ENCODE measurements at regions not wholly inside any gene's neighbourhood (a gene's known extent, or its start where the extent isn't known, plus 50 kb on each side); places are given as distances from the start of the nearest gene placed in this dataset.
"Not testable (repeated sequence)": the region's sequence is repeated elsewhere in the genome, so short reads cannot be mapped to it uniquely, and the experiment has no call there.

DNA sequence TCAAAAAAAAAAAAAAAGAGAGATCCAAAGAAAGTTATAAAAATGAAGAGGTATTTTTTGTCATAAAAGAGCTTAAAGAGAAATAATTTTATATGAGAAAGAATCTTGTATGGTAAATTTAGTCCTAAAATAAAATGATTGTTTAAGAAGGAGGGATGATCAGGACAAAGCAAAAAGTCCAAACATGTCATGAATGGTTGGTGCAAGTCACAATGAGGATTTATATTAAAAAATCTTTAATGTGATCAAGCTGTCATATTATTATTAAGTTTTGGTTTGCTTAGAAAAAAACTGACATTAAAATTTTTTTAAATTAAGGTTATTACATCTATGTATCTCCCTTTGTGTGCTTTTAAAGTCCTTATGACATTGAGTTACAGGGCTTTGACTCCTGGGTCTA lies 220.4 kb downstream of the TMEM26 start:
- Histone ChIP-seq H3K4me1 (ENCODE audit: control insufficient read depth, insufficient read depth, low read length) (no peaks in the 10 kb centered on the region), H3K27me3 (ENCODE audit: control insufficient read depth in 1 of 2, insufficient read depth in 2 of 2, low read length in 2 of 2) (no peaks in the 10 kb centered on the region), H3K4me3 (ENCODE audit: low read length in 2 of 2) (no peak overlapping the region), H3K9ac (ENCODE audit: low read length in 2 of 2) (no peak overlapping the region), H3K9me3 (ENCODE audit: control insufficient read depth in 2 of 2, low read length in 2 of 2) (peaks cover 0 to 4% of the 10 kb centered on the region in 2 donors), H3K36me3 (ENCODE audit: control insufficient read depth in 2 of 2, insufficient read depth in 2 of 2, low read length in 2 of 2) (no peaks in the 10 kb centered on the region), H3K27ac (ENCODE audit: low read length) (no peak overlapping the region)

DNA sequence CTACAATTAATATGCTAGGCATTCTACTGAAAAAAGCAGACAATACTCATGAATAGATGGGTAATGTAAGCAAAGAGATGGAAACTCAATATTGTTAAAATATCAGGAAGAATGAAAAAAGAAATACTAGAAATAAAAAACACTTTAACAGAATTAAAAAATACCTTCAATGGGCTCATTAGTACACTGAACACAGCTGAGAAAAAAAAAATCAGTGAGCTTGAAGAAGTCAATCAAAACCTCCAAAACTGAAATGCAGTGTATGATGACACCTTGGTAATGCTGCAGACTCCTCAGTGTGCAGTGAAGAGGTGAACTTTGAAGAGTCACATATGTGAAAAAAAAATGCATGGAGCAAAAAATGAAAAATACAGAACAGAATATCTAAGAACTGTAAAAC lies 227.2 kb downstream of the TMEM26 start:
- Histone ChIP-seq H3K27me3 (ENCODE audit: control insufficient read depth in 1 of 2, insufficient read depth in 2 of 2, low read length in 2 of 2) (no peaks in the 10 kb centered on the region), H3K4me3 (ENCODE audit: low read length in 2 of 2) (no peak overlapping the region), H3K36me3 (ENCODE audit: control insufficient read depth in 2 of 2, insufficient read depth in 2 of 2, low read length in 2 of 2) (no peaks in the 10 kb centered on the region), H3K27ac (ENCODE audit: low read length) (no peak overlapping the region), H3K9me3 (ENCODE audit: control insufficient read depth in 2 of 2, low read length in 2 of 2) (peaks cover 4% of the 10 kb centered on the region in 2 donors), H3K4me1 (ENCODE audit: control insufficient read depth, insufficient read depth, low read length) (no peaks in the 10 kb centered on the region), H3K9ac (ENCODE audit: low read length in 2 of 2) (no peak overlapping the region)

- Histone ChIP-seq H3K27me3 (ENCODE audit: control insufficient read depth in 1 of 2, insufficient read depth in 2 of 2, low read length in 2 of 2) (no peaks in the 10 kb centered on the region), H3K4me3 (ENCODE audit: low read length in 2 of 2) (no peak overlapping the region), H3K27ac (ENCODE audit: low read length) (no peak overlapping the region), H3K9ac (ENCODE audit: low read length in 2 of 2) (no peak overlapping the region), H3K9me3 (ENCODE audit: control insufficient read depth in 2 of 2, low read length in 2 of 2) (peaks cover 4% of the 10 kb centered on the region in 2 donors), H3K36me3 (ENCODE audit: control insufficient read depth in 2 of 2, insufficient read depth in 2 of 2, low read length in 2 of 2) (no peaks in the 10 kb centered on the region), H3K4me1 (ENCODE audit: control insufficient read depth, insufficient read depth, low read length) (no peaks in the 10 kb centered on the region)
These were observed 229.6 kb downstream of the TMEM26 start for GRCh38 chr10:61223576-61223975.

DNA sequence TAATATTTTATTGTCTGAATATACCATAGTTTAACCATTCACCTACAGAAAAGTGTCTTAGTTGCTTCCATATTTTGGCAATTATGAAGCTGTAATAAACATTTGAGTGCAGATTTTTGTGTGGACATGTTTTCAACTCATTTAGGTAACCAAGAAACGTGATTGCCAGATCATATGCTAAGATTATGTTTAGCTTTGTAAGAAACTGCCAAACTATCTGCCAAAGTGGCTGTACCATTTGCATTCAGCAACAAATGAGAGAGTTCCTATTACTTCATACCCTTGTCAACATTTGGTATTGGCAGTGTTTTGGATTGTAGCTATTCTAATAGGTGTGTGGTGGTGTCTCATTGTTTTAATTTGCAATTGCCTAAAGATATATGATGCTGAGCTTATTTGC lies 233.5 kb downstream of the TMEM26 start:
- Histone ChIP-seq H3K4me1 (ENCODE audit: control insufficient read depth, insufficient read depth, low read length) (no peaks in the 10 kb centered on the region), H3K27ac (ENCODE audit: low read length) (no peak overlapping the region), H3K9me3 (ENCODE audit: control insufficient read depth in 2 of 2, low read length in 2 of 2) (peaks cover 0 to 3% of the 10 kb centered on the region in 2 donors), H3K27me3 (ENCODE audit: control insufficient read depth in 1 of 2, insufficient read depth in 2 of 2, low read length in 2 of 2) (no peaks in the 10 kb centered on the region), H3K36me3 (ENCODE audit: control insufficient read depth in 2 of 2, insufficient read depth in 2 of 2, low read length in 2 of 2) (no peaks in the 10 kb centered on the region), H3K4me3 (ENCODE audit: low read length in 2 of 2) (no peak overlapping the region), H3K9ac (ENCODE audit: low read length in 2 of 2) (no peak overlapping the region)

GRCh38 chr10:61217851-61218565 lies 235.2 kb downstream of the TMEM26 start:
- Histone ChIP-seq H3K27me3 (ENCODE audit: control insufficient read depth in 1 of 2, insufficient read depth in 2 of 2, low read length in 2 of 2) (no peaks in the 10 kb centered on the region), H3K27ac (ENCODE audit: low read length) (no peak overlapping the region), H3K4me1 (ENCODE audit: control insufficient read depth, insufficient read depth, low read length) (no peaks in the 10 kb centered on the region), H3K4me3 (ENCODE audit: low read length in 2 of 2) (no peak overlapping the region), H3K9ac (ENCODE audit: low read length in 2 of 2) (no peak overlapping the region), H3K9me3 (ENCODE audit: control insufficient read depth in 2 of 2, low read length in 2 of 2) (no peaks in the 10 kb centered on the region), H3K36me3 (ENCODE audit: control insufficient read depth in 2 of 2, insufficient read depth in 2 of 2, low read length in 2 of 2) (no peaks in the 10 kb centered on the region)

DNA sequence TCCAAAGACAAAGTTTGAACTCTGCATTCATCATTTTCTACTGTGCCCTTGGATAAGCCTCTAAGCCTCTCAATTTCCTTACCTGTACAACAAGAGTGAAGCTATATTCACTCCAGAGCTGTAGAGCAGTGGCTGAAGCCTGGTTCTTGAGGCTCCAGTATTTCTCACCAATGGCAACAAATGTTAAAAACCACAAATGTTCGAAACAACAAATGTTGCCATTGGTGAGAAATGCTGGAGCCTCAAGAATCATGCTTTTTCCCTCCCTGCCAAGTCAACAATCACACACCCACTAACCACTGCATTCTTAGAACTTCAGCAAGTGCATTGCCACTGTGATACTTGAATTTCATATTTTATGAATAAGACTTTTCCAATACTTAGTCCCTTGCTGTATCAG lies 237.9 kb downstream of the TMEM26 start:
- Histone ChIP-seq H3K4me1 (ENCODE audit: control insufficient read depth, insufficient read depth, low read length) (no peaks in the 10 kb centered on the region), H3K27ac (ENCODE audit: low read length) (no peak overlapping the region), H3K27me3 (ENCODE audit: control insufficient read depth in 1 of 2, insufficient read depth in 2 of 2, low read length in 2 of 2) (no peaks in the 10 kb centered on the region), H3K4me3 (ENCODE audit: low read length in 2 of 2) (no peak overlapping the region), H3K9me3 (ENCODE audit: control insufficient read depth in 2 of 2, low read length in 2 of 2) (no peaks in the 10 kb centered on the region), H3K9ac (ENCODE audit: low read length in 2 of 2) (no peak overlapping the region), H3K36me3 (ENCODE audit: control insufficient read depth in 2 of 2, insufficient read depth in 2 of 2, low read length in 2 of 2) (no peaks in the 10 kb centered on the region)

DNA sequence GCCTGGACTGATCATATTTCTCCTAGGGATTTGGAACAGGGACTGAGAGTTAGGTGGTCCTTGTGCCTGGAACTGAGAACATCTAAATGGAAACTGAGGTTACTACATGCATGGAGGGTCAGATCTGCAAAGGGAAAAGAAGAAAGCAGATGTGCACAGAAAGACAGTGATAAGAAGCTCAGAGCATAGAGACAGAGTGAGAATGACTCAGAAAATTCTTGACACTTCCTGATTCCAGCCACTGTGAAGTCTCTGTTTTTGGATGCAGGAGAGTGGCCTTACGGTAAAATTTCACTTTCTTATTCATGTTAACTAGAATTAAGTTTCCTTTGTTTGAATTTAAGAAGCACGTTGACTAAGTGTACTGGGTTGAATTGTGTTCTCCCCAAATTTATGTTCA lies 241.7 kb downstream of the TMEM26 start:
- Histone ChIP-seq H3K4me3 (ENCODE audit: low read length in 2 of 2) (no peak overlapping the region), H3K27me3 (ENCODE audit: control insufficient read depth in 1 of 2, insufficient read depth in 2 of 2, low read length in 2 of 2) (no peaks in the 10 kb centered on the region), H3K9ac (ENCODE audit: low read length in 2 of 2) (no peak overlapping the region), H3K36me3 (ENCODE audit: control insufficient read depth in 2 of 2, insufficient read depth in 2 of 2, low read length in 2 of 2) (no peaks in the 10 kb centered on the region), H3K27ac (ENCODE audit: low read length) (no peak overlapping the region), H3K9me3 (ENCODE audit: control insufficient read depth in 2 of 2, low read length in 2 of 2) (no peaks in the 10 kb centered on the region), H3K4me1 (ENCODE audit: control insufficient read depth, insufficient read depth, low read length) (no peaks in the 10 kb centered on the region)

- Histone ChIP-seq H3K27me3 (ENCODE audit: control insufficient read depth in 1 of 2, insufficient read depth in 2 of 2, low read length in 2 of 2) (no peaks in the 10 kb centered on the region), H3K4me3 (ENCODE audit: low read length in 2 of 2) (no peak overlapping the region), H3K9me3 (ENCODE audit: control insufficient read depth in 2 of 2, low read length in 2 of 2) (peaks cover 0 to 2% of the 10 kb centered on the region in 2 donors), H3K36me3 (ENCODE audit: control insufficient read depth in 2 of 2, insufficient read depth in 2 of 2, low read length in 2 of 2) (no peaks in the 10 kb centered on the region), H3K27ac (ENCODE audit: low read length) (no peak overlapping the region), H3K9ac (ENCODE audit: low read length in 2 of 2) (no peak overlapping the region), H3K4me1 (ENCODE audit: control insufficient read depth, insufficient read depth, low read length) (no peaks in the 10 kb centered on the region)
These were observed 253.1 kb upstream of the RHOBTB1 start for GRCh38 chr10:61197057-61197456.

GRCh38 chr10:61195211-61195610 lies 251.2 kb upstream of the RHOBTB1 start:
- peaks cover 0 to 2% of the 10 kb centered on the region in 2 donors for H3K9me3 ChIP-seq (ENCODE audit: control insufficient read depth in 2 of 2, low read length in 2 of 2)
- no peaks in the 10 kb centered on the region for H3K36me3 ChIP-seq (ENCODE audit: control insufficient read depth in 2 of 2, insufficient read depth in 2 of 2, low read length in 2 of 2)
- H3K4me3 ChIP-seq (ENCODE audit: low read length in 2 of 2): no peak overlapping the region
- no peak overlapping the region for H3K27ac ChIP-seq (ENCODE audit: low read length)
- no peaks in the 10 kb centered on the region for H3K4me1 ChIP-seq (ENCODE audit: control insufficient read depth, insufficient read depth, low read length)
- H3K27me3 ChIP-seq (ENCODE audit: control insufficient read depth in 1 of 2, insufficient read depth in 2 of 2, low read length in 2 of 2): no peaks in the 10 kb centered on the region
- no peak overlapping the region for H3K9ac ChIP-seq (ENCODE audit: low read length in 2 of 2)

DNA sequence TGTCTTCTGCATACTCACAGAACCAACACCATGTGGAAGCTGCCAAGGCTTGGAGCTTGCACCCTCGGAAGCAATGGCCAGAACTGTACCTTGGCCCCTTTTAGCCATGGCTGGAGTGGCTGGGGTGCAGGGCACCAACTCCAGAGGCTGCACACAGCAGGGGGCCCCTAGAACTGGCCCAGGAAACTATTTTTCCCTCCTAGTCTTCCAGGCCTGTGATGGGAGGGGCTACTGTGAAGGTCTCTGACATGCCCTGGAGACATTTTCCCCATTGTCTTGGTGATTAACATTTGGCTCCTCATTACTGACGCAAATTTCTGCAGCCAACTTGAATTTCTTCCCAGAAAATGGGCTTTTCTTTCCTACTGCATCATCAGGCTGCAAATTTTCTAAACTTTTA lies 248.6 kb upstream of the RHOBTB1 start:
- not testable (repeated sequence) for H3K36me3 ChIP-seq (ENCODE audit: control insufficient read depth in 2 of 2, insufficient read depth in 2 of 2, low read length in 2 of 2); H3K27ac ChIP-seq (ENCODE audit: low read length); H3K4me1 ChIP-seq (ENCODE audit: control insufficient read depth, insufficient read depth, low read length); H3K4me3 ChIP-seq (ENCODE audit: low read length in 2 of 2); H3K9me3 ChIP-seq (ENCODE audit: control insufficient read depth in 2 of 2, low read length in 2 of 2); H3K27me3 ChIP-seq (ENCODE audit: control insufficient read depth in 1 of 2, insufficient read depth in 2 of 2, low read length in 2 of 2); H3K9ac ChIP-seq (ENCODE audit: low read length in 2 of 2)

DNA sequence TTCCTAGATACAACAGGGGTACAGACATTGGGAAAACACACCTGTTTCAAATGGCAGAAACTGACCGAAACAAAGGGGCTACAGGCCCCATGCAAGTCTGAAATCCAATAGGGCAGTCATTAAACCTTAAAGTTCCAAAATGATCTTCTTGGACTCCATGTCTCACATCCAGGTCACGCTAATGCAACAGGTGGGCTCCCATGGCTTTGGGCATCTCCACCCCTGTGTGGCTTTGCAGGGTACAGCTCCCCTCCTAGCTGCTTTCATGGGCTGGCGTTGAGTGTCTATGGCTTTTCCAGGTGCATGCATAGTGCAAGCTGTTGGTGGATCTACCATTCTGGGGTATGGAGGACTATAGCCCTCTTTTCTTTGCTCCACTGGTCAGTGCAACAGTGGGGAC lies 248.1 kb upstream of the RHOBTB1 start:
- no peak overlapping the region for H3K9ac ChIP-seq (ENCODE audit: low read length in 2 of 2)

More for the DNA sequence above, 248.1 kb upstream of the RHOBTB1 start:
- no peak overlapping the region for H3K27ac ChIP-seq (ENCODE audit: low read length)
- no peaks in the 10 kb centered on the region for H3K36me3 ChIP-seq (ENCODE audit: control insufficient read depth in 2 of 2, insufficient read depth in 2 of 2, low read length in 2 of 2)
- no peaks in the 10 kb centered on the region for H3K27me3 ChIP-seq (ENCODE audit: control insufficient read depth in 1 of 2, insufficient read depth in 2 of 2, low read length in 2 of 2)
- no peaks in the 10 kb centered on the region for H3K4me1 ChIP-seq (ENCODE audit: control insufficient read depth, insufficient read depth, low read length)
- no peak overlapping the region for H3K4me3 ChIP-seq (ENCODE audit: low read length in 2 of 2)
- peaks cover 0 to 2% of the 10 kb centered on the region in 2 donors for H3K9me3 ChIP-seq (ENCODE audit: control insufficient read depth in 2 of 2, low read length in 2 of 2)

All from stomach smooth muscle (tissue), 2 donors.